Gastrocnemius medialis (tissue), 4 donors: ENCODE measurements at regions not wholly inside any gene's neighbourhood (a gene's known extent, or its start where the extent isn't known, plus 50 kb on each side); places are given as distances from the start of the nearest gene placed in this dataset.

Source experiments
- ATAC-seq, 2 donors: fragments of 150-250 bp; one replicate each; pipeline ENCODE4 v1.9.1; 2016
- DNase-seq, 2 donors: peaks; one replicate each; pipeline ENCODE4 v3.0.0-alpha.2; 2019
- H3K27ac ChIP-seq, 4 donors: fragments of 200-600 bp; sonication (generic); 1 replicate in 1 of 4; 2 replicates in 3 of 4; pipeline ENCODE4 v1.5.1; 2016 to 2018; ENCODE audit warnings: mild to moderate bottlenecking in 2 of 4, moderate library complexity in 1 of 4
- H3K27me3 ChIP-seq, 3 donors: fragments of 200-600 bp; sonication (generic) in 2 of 3; 1 replicate in 1 of 3; 2 replicates in 2 of 3; pipeline versions ENCODE4 v1.5.1 to v1.6.0; 2016 to 2019; ENCODE audit warnings: mild to moderate bottlenecking in 1 of 3, moderate library complexity in 1 of 3
- H3K36me3 ChIP-seq, 2 donors: fragments of 200-600 bp; sonication (generic) in 1 of 2; one replicate each; pipeline ENCODE4 v1.5.1; 2017 to 2018
- H3K4me1 ChIP-seq, 2 donors: fragments of 200-600 bp; sonication (generic) in 1 of 2; one replicate each; pipeline ENCODE4 v1.5.1; 2016 to 2017; ENCODE audit warnings: mild to moderate bottlenecking in 2 of 2
- H3K4me3 ChIP-seq, 4 donors: fragments of 200-600 bp; sonication (generic) in 3 of 4; 1 replicate in 1 of 4; 2 replicates in 3 of 4; pipeline ENCODE4 v1.5.1; 2016 to 2019; ENCODE audit warnings: mild to moderate bottlenecking in 2 of 4
- H3K9me3 ChIP-seq, 3 donors: fragments of 200-600 bp; sonication (generic) in 2 of 3; 1 replicate in 1 of 3; 2 replicates in 2 of 3; pipeline ENCODE4 v1.5.1; 2016 to 2019
- CTCF ChIP-seq, 5 experiments: fragments of 450-650 bp in 3 of 5; fragments of 200-600 bp in 2 of 5; sonication (generic) in 2 of 5; IDR thresholded peaks in 4 of 5; conservative IDR thresholded peaks in 1 of 5; 1 replicate in 4 of 5; 2 replicates in 1 of 5; pipeline ENCODE4 v1.5.1; 2016 to 2019; ENCODE audit warnings: antibody characterized with exemption in 5 of 5, mild to moderate bottlenecking in 3 of 5, moderate library complexity in 3 of 5
- POLR2A ChIP-seq, 2 donors: fragments of 450-650 bp; IDR thresholded peaks; one replicate each; pipeline ENCODE4 v1.6.1; 2017; ENCODE audit warnings: antibody characterized with exemption in 2 of 2, mild to moderate bottlenecking in 2 of 2, moderate library complexity in 2 of 2
- in situ Hi-C, 4 donors: fragments of 200-750 bp; cut with MboI; loops; one replicate each; pipeline versions ENCODE4 v1.15.0 to v1.8.0; 2017; ENCODE audit warnings: low sequenced_read_pairs in 4 of 4
- intact Hi-C: fragments of 100-400 bp; cut with DNase I; formaldehyde crosslinking; loops from one replicate; pipeline ENCODE4 v1.15.1; 2023; ENCODE audit warnings: low total_unique reads

- intact Hi-C loops = no loop called here
- ATAC-seq (no peak), DNase-seq (no peak)
- no peak overlapping the region for H3K27ac ChIP-seq
- H3K4me3 ChIP-seq = no peak overlapping the region
- TF ChIP-seq CTCF (IDR thresholded peaks at IDR 0.05 in 4 of 5, conservative IDR thresholded peaks at IDR 0.05 in 1 of 5) = no peak
- TF ChIP-seq POLR2A (IDR thresholded peaks at IDR 0.05) = no peak
- no peaks in the 10 kb centered on the region for H3K27me3 ChIP-seq
- H3K9me3 ChIP-seq = no peaks in the 10 kb centered on the region
- no peaks in the 10 kb centered on the region for H3K4me1 ChIP-seq
- in situ Hi-C loops = loop anchor here in 1 of 4 donors (25.0 kb wide), 1 partner anchor 105 kb away; no protein-coding TSS in a partner anchor
- H3K36me3 ChIP-seq = no peaks in the 10 kb centered on the region
These were observed 87.5 kb upstream of the SYNDIG1 start for GRCh38 chr20:24381886-24382285.

- TF ChIP-seq CTCF (IDR thresholded peaks at IDR 0.05 in 4 of 5, conservative IDR thresholded peaks at IDR 0.05 in 1 of 5) (no peak), POLR2A (IDR thresholded peaks at IDR 0.05) (no peak)
- intact Hi-C loops = no loop called here
- H3K4me3 ChIP-seq = no peak overlapping the region
- peak in 1 of 2 donors; percentile 39 for ATAC-seq
- no peaks in the 10 kb centered on the region for H3K9me3 ChIP-seq
- no peaks in the 10 kb centered on the region for H3K27me3 ChIP-seq
- DNase-seq = peak in 1 of 2 donors; percentile 27
- in situ Hi-C loops = loop anchor here in 1 of 4 donors (25.0 kb wide), 1 partner anchor 108 kb away; no protein-coding TSS in a partner anchor
- no peaks in the 10 kb centered on the region for H3K36me3 ChIP-seq
- H3K4me1 ChIP-seq = no peaks in the 10 kb centered on the region
- no peak overlapping the region for H3K27ac ChIP-seq
These were observed 89.9 kb upstream of the SYNDIG1 start for GRCh38 chr20:24379484-24379927.

- no peak for ATAC-seq
- DNase-seq = no peak
- no peaks in the 10 kb centered on the region for H3K4me1 ChIP-seq
- no peaks in the 10 kb centered on the region for H3K9me3 ChIP-seq
- H3K27ac ChIP-seq = no peak overlapping the region
- H3K27me3 ChIP-seq = no peaks in the 10 kb centered on the region
- no peak for TF ChIP-seq POLR2A (IDR thresholded peaks at IDR 0.05)
- TF ChIP-seq CTCF (IDR thresholded peaks at IDR 0.05 in 4 of 5, conservative IDR thresholded peaks at IDR 0.05 in 1 of 5) = no peak
- H3K4me3 ChIP-seq = no peak overlapping the region
- intact Hi-C loops = no loop called here
- in situ Hi-C loops = loop anchor here in 1 of 4 donors (25.0 kb wide), 1 partner anchor 108 kb away; no protein-coding TSS in a partner anchor
- H3K36me3 ChIP-seq = no peaks in the 10 kb centered on the region
These were observed 90.6 kb upstream of the SYNDIG1 start for GRCh38 chr20:24378661-24379483.

GRCh38 chr20:24376311-24377099 is 92.9 kb upstream of the SYNDIG1 start:
- intact Hi-C loops = no loop called here
- no peak overlapping the region for H3K4me3 ChIP-seq
- no peak for TF ChIP-seq POLR2A (IDR thresholded peaks at IDR 0.05)
- TF ChIP-seq CTCF (IDR thresholded peaks at IDR 0.05 in 4 of 5, conservative IDR thresholded peaks at IDR 0.05 in 1 of 5) = no peak
- in situ Hi-C loops = loop anchor here in 1 of 4 donors (25.0 kb wide), 1 partner anchor 111 kb away; no protein-coding TSS in a partner anchor
- no peak for DNase-seq
- no peaks in the 10 kb centered on the region for H3K36me3 ChIP-seq
- H3K27ac ChIP-seq = no peak overlapping the region
- no peak for ATAC-seq
- no peaks in the 10 kb centered on the region for H3K4me1 ChIP-seq
- no peaks in the 10 kb centered on the region for H3K27me3 ChIP-seq
- no peaks in the 10 kb centered on the region for H3K9me3 ChIP-seq
